HG03064 (cell line): ENCODE measurements at regions not wholly inside any gene's neighbourhood (a gene's known extent, or its start where the extent isn't known, plus 50 kb on each side); places are given as distances from the start of the nearest gene placed in this dataset.

Source experiments
- ATAC-seq: cut with Tn5 transposase; IDR thresholded peaks from one replicate; pipeline ENCODE4 v1.9.1; 2021; ENCODE audit warnings: low read depth; ENCODE audit not compliant: unreplicated experiment

DNA sequence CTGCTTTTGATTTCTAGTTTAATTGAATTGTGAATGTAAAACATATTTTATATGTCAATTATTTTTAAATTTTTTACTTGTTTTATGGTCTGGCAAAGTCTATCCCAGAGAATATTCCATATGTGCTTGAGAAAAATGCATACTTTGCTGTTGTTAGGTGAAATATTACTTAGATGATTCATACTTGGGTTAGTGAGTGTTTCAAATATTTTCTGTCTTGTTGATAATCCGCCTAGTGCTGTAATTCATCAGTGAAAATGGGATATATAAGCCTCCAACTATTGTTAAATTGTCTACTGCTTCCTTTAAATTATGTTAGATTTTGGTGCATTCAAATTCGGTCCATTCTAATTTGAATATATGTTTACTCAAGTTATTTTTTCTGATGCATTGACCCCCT, 395.5 kb downstream of the LRFN5 start:
- ATAC-seq = no peak

DNA sequence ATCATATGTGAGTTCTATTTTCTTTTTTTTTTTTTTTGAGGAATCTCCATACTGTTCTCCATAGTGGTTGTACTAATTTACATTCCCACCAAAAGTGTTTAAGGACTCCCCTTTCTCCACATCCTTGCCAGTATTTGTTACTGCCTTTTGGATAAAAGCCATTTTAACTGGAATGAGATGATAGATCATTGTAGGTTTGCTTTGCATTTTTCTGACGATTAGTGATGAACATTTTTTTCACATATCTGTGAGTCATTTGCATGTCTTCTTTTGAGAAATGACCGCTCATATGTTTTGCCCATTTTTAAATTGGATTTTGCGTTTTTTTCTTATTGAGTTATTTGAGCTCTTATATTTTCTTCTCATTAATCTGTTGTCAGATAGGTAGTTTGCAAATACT, 394.8 kb downstream of the LRFN5 start:
- ATAC-seq = no peak

GRCh38 chr14:42000450-42000849, 393.8 kb downstream of the LRFN5 start:
- no peak for ATAC-seq

DNA sequence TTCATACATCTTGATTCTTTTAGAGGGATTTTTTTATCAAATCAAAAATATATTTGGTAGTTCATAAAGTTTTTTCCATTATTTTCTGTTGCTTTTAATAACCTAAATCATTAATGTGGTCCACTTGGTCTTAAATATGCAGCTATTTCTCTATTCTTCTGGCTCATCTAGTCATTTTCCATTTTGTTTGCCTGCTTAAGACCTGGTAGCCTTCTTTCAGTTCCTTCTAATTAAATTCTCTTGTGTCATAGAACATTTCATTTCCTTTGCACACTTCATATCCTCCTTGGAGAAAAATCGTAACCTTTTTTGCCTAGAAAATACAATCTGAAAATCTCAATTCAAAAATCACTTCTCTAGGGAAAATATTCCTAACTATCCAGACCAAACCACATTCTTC, 387.0 kb downstream of the LRFN5 start:
- no peak for ATAC-seq

- ATAC-seq = no peak
These were observed 380.0 kb downstream of the LRFN5 start for GRCh38 chr14:41986700-41987099.

DNA sequence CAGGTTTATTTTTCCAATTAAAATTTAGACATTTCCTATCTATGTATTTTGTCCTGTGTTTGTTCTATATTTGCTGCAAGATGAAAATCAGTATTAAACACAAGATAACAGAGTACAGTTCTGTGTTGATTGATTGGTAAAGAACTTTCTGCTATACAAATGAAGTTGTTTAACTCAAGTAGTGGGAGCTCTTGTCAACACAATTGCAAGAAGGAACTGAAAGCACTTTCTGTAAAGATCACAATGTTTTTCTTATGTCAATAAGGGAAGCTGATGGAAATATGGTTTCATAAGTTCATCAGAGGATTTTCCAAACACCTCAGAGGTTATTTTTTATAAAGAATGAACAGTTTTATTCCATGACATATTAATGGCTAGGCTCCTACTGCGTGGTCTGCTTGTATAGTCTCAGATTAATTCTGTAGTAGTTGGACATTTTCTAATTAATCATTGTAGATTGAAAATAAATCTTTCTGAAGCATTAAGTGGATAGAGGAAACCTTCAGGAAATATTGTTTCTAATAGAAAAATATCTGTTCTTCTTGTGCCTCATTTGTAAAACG, 379.5 kb downstream of the LRFN5 start:
- no peak for ATAC-seq

- no peak for ATAC-seq
These were observed 366.5 kb downstream of the LRFN5 start for GRCh38 chr14:41973178-41973577.

- no peak for ATAC-seq
These were observed 365.9 kb downstream of the LRFN5 start for GRCh38 chr14:41972531-41972930.

- no peak for ATAC-seq
These were observed 353.6 kb downstream of the LRFN5 start for GRCh38 chr14:41960281-41960680.

DNA sequence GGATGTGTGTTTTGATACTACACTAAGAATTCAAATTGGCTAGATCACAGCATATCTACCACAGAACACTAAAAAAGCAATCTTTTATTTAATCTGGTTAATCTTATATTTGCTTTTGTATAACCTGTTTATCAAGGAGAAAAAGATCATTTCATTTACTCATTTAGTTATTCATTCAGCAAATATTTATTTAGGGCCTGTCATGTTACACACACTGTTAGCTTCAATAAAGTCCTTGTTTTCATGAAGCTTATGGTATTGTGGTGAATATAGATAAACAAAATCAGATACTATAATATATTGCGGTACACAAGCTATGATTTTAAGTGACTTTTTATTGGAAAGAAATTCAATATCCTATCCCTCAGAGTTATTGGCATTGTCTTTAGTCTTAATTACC, 350.8 kb downstream of the LRFN5 start:
- no peak for ATAC-seq
